ENCODE measurements at regions not wholly inside any gene's neighbourhood (a gene's known extent, or its start where the extent isn't known, plus 50 kb on each side); places are given as distances from the start of the nearest gene placed in this dataset.

- no peak for DNase-seq
Observed at GRCh38 chr1:184813528-184814089, 59.0 kb upstream of the EDEM3 start.

- DNase-seq, result no peak
Observed at GRCh38 chr1:184811439-184812111, 56.9 kb upstream of the EDEM3 start.

- DNase-seq, result no peak
Observed at GRCh38 chr1:184810735-184811343, 56.2 kb upstream of the EDEM3 start.

GRCh38 chr1:184806296-184806721 is 51.7 kb upstream of the EDEM3 start:
- DNase-seq, result no peak

- DNase-seq, result peak; percentile 83
Observed at GRCh38 chr1:184805667-184806295, 51.1 kb upstream of the EDEM3 start.

Measured in stimulated activated CD4-positive, alpha-beta T cell treated with anti-CD3 and anti-CD28 coated beads, Interleukin-4, amount 100 ng/mL, for 1 hour (primary cell).